ENCODE measurements at regions not wholly inside any gene's neighbourhood (a gene's known extent, or its start where the extent isn't known, plus 50 kb on each side); places are given as distances from the start of the nearest gene placed in this dataset.
A peak's percentile ranks its signal among the peaks of the same experiment; 100 is the strongest.

DNA sequence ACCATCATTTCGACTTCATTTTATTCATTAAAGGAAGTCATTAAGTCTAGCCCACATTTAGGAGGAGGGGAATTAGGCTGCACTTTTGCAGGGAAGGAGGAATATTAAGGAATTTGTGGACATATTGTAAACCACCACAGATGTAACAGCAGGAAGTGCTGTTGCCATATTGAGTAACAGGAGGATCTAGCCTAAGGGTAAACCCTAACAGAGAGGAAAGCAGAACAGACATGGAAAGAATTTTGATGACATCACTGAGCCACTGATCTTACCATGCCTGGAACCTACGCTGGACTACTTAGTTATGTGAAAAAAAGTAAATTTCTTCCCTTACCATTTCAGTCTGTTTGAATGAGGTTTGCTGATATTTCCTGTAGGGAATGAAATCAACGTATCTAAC is 100.7 kb upstream of the ATF7IP start:
- Histone ChIP-seq H3K4me3 (no peak overlapping the region), H3K4me1 (peaks cover 0 to 14% (median 0%) of the 10 kb centered on the region in 4 donors), H3K36me3 (no peaks in the 10 kb centered on the region), H3K9me3 (no peaks in the 10 kb centered on the region), H3K27ac (no peak overlapping the region), H3K27me3 (no peaks in the 10 kb centered on the region)
- TF ChIP-seq, protein P1, sequence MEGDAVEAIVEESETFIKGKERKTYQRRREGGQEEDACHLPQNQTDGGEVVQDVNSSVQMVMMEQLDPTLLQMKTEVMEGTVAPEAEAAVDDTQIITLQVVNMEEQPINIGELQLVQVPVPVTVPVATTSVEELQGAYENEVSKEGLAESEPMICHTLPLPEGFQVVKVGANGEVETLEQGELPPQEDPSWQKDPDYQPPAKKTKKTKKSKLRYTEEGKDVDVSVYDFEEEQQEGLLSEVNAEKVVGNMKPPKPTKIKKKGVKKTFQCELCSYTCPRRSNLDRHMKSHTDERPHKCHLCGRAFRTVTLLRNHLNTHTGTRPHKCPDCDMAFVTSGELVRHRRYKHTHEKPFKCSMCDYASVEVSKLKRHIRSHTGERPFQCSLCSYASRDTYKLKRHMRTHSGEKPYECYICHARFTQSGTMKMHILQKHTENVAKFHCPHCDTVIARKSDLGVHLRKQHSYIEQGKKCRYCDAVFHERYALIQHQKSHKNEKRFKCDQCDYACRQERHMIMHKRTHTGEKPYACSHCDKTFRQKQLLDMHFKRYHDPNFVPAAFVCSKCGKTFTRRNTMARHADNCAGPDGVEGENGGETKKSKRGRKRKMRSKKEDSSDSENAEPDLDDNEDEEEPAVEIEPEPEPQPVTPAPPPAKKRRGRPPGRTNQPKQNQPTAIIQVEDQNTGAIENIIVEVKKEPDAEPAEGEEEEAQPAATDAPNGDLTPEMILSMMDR (IDR thresholded peaks at IDR 0.05) = no peak
- TF ChIP-seq POLR2A (IDR thresholded peaks at IDR 0.05) = no peak
- DNase-seq = no peak

DNA sequence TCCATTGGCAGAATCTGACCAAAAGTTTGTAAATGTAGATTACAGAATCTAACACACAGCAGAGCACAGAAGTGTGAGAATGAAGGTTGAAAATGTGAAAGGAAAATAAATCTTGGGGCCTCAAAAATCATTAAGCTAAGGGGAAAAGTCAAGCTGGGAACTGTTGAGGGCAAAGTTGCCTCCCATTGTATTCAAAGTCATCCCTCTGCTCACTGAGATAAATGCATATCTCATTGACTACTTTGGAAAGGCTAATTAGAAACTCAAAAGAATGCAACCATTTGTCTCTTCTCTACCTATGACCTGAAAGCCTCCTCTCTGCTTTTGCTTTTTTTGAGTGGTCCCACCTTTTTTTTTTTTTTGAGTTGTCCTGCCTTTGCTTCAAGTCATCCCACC is 97.4 kb upstream of the ATF7IP start:
- no peak for TF ChIP-seq POLR2A (IDR thresholded peaks at IDR 0.05)
- TF ChIP-seq, protein P1 (IDR thresholded peaks at IDR 0.05) = no peak
- Histone ChIP-seq H3K4me3 (no peak overlapping the region), H3K9me3 (no peaks in the 10 kb centered on the region), H3K4me1 (no peaks in the 10 kb centered on the region), H3K36me3 (no peaks in the 10 kb centered on the region), H3K27ac (no peak overlapping the region), H3K27me3 (no peaks in the 10 kb centered on the region)
- DNase-seq = no peak

DNA sequence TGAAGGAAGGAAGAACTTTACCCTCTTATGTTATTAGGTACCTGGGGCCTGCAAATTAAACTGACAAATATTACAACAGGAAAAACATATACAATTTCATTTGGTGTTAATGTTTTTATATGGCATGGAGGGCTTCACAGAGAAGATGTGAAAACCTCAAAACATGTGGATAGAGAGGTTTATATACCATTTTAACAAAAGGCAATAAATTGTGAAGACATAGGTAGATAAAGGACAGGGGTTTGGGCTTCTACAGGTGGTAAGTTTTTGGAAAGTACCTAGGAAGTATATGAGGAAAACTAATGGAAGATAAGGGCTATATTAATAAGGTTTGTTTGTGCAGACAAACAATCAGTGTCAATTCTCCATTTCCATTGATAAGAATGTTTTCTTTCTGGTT is 95.1 kb upstream of the ATF7IP start:
- DNase-seq = no peak
- H3K4me3 ChIP-seq = no peak overlapping the region
- H3K27me3 ChIP-seq = no peaks in the 10 kb centered on the region
- H3K4me1 ChIP-seq = no peaks in the 10 kb centered on the region
- no peak overlapping the region for H3K27ac ChIP-seq
- TF ChIP-seq, protein P1 (IDR thresholded peaks at IDR 0.05) = no peak
- TF ChIP-seq POLR2A (IDR thresholded peaks at IDR 0.05) = no peak
- no peaks in the 10 kb centered on the region for H3K9me3 ChIP-seq
- H3K36me3 ChIP-seq = no peaks in the 10 kb centered on the region

DNA sequence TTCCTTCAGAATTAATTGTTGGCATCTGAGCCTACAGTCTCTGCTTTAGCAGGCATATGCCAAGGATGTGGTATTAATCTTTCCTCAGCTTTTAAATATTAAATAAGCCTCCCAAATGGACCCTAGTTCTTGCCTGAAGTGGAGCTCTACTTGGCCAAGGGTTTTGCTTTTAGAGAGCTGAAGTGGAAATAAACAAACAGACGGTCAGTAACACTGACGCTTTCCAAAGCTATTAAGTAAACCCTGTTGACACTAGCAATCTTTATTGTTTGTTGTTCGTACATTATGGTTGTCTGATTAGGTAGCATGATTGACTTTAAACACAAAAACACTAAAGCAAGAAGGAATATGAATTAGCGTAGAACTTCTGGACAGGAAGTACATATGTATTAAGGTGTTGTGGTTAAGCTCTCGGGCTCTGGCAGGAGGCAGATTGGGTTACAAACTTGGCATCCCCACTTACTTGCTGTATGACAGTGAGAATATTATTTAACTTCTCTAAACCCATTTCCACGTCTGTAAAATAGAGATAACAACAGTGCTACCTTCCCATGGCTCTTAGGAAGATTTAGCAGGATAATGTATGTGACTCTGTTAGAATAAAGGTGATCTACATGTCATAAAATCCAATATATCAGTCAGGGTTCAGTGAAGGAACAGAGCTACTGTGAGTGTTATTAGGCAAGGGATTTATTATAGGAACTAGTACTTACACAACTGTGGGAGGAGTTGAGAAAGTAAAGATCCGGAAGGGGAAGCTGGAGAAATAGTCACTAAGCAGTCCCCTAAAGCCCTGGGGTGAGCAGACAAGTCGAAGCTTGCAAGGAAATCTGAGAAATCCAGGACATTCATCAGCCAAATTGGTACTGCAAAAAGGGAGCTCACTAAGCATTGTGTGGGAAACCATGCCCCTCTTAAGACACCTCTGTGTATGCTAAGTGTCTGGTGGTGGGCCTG is 92.2 kb upstream of the ATF7IP start:
- Histone ChIP-seq H3K9me3 (no peaks in the 10 kb centered on the region), H3K4me3 (no peak overlapping the region), H3K27ac (peak overlapping the region in 3 of 4 donors; percentile 5 to 36 (median 6)), H3K36me3 (no peaks in the 10 kb centered on the region), H3K27me3 (no peaks in the 10 kb centered on the region), H3K4me1 (no peaks in the 10 kb centered on the region)
- no peak for DNase-seq
- no peak for TF ChIP-seq POLR2A (IDR thresholded peaks at IDR 0.05)
- TF ChIP-seq, protein P1 (IDR thresholded peaks at IDR 0.05) = no peak

DNA sequence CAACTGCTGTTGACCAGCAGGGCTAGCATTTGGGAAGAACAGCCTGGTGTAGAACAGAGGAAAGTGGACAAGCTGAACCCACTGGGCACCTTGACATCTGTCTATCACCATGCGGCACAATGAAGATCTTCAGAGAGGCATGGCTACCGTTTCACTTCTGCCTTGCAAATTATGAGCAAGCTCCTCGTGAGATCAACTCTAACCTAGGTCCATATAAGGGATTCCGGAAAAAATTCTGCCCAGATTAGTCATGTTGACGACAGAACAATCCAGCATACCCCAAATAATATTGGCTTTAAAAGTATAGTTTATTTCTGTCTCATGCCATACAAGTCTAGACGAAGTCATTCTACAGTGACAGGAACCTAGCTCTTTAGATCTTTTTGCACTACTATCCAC is 91.6 kb upstream of the ATF7IP start:
- TF ChIP-seq, protein P1 (IDR thresholded peaks at IDR 0.05) = no peak
- no peak for TF ChIP-seq POLR2A (IDR thresholded peaks at IDR 0.05)
- DNase-seq = no peak

More for the DNA sequence above, 91.6 kb upstream of the ATF7IP start:
- Histone ChIP-seq H3K27me3 (no peaks in the 10 kb centered on the region), H3K4me1 (no peaks in the 10 kb centered on the region), H3K27ac (peak overlapping the region in 2 of 4 donors; percentile 6 to 36), H3K9me3 (no peaks in the 10 kb centered on the region), H3K36me3 (no peaks in the 10 kb centered on the region), H3K4me3 (no peak overlapping the region)

All from Peyer's patch (tissue), 4 donors.